ENCODE measurements at regions not wholly inside any gene's neighbourhood (a gene's known extent, or its start where the extent isn't known, plus 50 kb on each side); places are given as distances from the start of the nearest gene placed in this dataset.
A peak's percentile ranks its signal among the peaks of the same experiment; 100 is the strongest.

GRCh38 chr13:108026680-108027410 lies 188.5 kb downstream of the LIG4 start:
- in situ Hi-C loops (cut with HindIII; ENCODE audit: low pct_unique_long_range_greater_than_20kb, low sequenced_read_pairs), result no loop called here
- TF ChIP-seq JUND (IDR thresholded peaks at IDR 0.05; ENCODE audit: low read depth), result no peak
- no peak for DNase-seq (ENCODE audit: low read depth in 1 of 2, low spot score in 1 of 2)

- TF ChIP-seq JUND (IDR thresholded peaks at IDR 0.05; ENCODE audit: low read depth), result no peak
- in situ Hi-C loops (cut with HindIII; ENCODE audit: low pct_unique_long_range_greater_than_20kb, low sequenced_read_pairs), result no loop called here
- DNase-seq (ENCODE audit: low read depth in 1 of 2, low spot score in 1 of 2), result peak in 1 of 2 experiments; percentile 66
These were observed 195.3 kb downstream of the LIG4 start for GRCh38 chr13:108020027-108020426.

- no peak for TF ChIP-seq JUND (IDR thresholded peaks at IDR 0.05; ENCODE audit: low read depth)
- in situ Hi-C loops (cut with HindIII; ENCODE audit: low pct_unique_long_range_greater_than_20kb, low sequenced_read_pairs), result no loop called here
- DNase-seq (ENCODE audit: low read depth in 1 of 2, low spot score in 1 of 2), result no peak
These were observed 196.9 kb downstream of the LIG4 start for GRCh38 chr13:108018371-108018870.

- TF ChIP-seq JUND (IDR thresholded peaks at IDR 0.05; ENCODE audit: low read depth), result no peak
- no peak for DNase-seq (ENCODE audit: low read depth in 1 of 2, low spot score in 1 of 2)
- in situ Hi-C loops (cut with HindIII; ENCODE audit: low pct_unique_long_range_greater_than_20kb, low sequenced_read_pairs), result no loop called here
These were observed 208.7 kb downstream of the LIG4 start for GRCh38 chr13:108006619-108007018.

GRCh38 chr13:108005231-108005630 lies 210.1 kb downstream of the LIG4 start:
- DNase-seq (ENCODE audit: low read depth in 1 of 2, low spot score in 1 of 2), result no peak
- TF ChIP-seq JUND (IDR thresholded peaks at IDR 0.05; ENCODE audit: low read depth), result no peak
- in situ Hi-C loops (cut with HindIII; ENCODE audit: low pct_unique_long_range_greater_than_20kb, low sequenced_read_pairs), result no loop called here

GRCh38 chr13:108003626-108004025 lies 211.7 kb downstream of the LIG4 start:
- peak in 1 of 2 experiments; percentile 83 for DNase-seq (ENCODE audit: low read depth in 1 of 2, low spot score in 1 of 2)
- no peak for TF ChIP-seq JUND (IDR thresholded peaks at IDR 0.05; ENCODE audit: low read depth)
- in situ Hi-C loops (cut with HindIII; ENCODE audit: low pct_unique_long_range_greater_than_20kb, low sequenced_read_pairs), result no loop called here

- in situ Hi-C loops (cut with HindIII; ENCODE audit: low pct_unique_long_range_greater_than_20kb, low sequenced_read_pairs), result no loop called here
- no peak for TF ChIP-seq JUND (IDR thresholded peaks at IDR 0.05; ENCODE audit: low read depth)
- DNase-seq (ENCODE audit: low read depth in 1 of 2, low spot score in 1 of 2), result no peak
These were observed 214.3 kb downstream of the LIG4 start for GRCh38 chr13:108000998-108001397.

GRCh38 chr13:107999751-108000150 lies 215.6 kb downstream of the LIG4 start:
- in situ Hi-C loops (cut with HindIII; ENCODE audit: low pct_unique_long_range_greater_than_20kb, low sequenced_read_pairs), result no loop called here
- DNase-seq (ENCODE audit: low read depth in 1 of 2, low spot score in 1 of 2), result no peak

GRCh38 chr13:107994137-107994536 lies 221.2 kb downstream of the LIG4 start:
- in situ Hi-C loops (cut with HindIII; ENCODE audit: low pct_unique_long_range_greater_than_20kb, low sequenced_read_pairs), result no loop called here
- no peak for TF ChIP-seq JUND (IDR thresholded peaks at IDR 0.05; ENCODE audit: low read depth)

More at GRCh38 chr13:107999751-108000150, 215.6 kb downstream of the LIG4 start:
- no peak for TF ChIP-seq JUND (IDR thresholded peaks at IDR 0.05; ENCODE audit: low read depth)

GRCh38 chr13:107993239-107993949 lies 221.9 kb downstream of the LIG4 start:
- no peak for DNase-seq (ENCODE audit: low read depth in 1 of 2, low spot score in 1 of 2)
- no peak for TF ChIP-seq JUND (IDR thresholded peaks at IDR 0.05; ENCODE audit: low read depth)
- in situ Hi-C loops (cut with HindIII; ENCODE audit: low pct_unique_long_range_greater_than_20kb, low sequenced_read_pairs), result no loop called here

More at GRCh38 chr13:107994137-107994536, 221.2 kb downstream of the LIG4 start:
- no peak for DNase-seq (ENCODE audit: low read depth in 1 of 2, low spot score in 1 of 2)

- peak in 1 of 2 experiments; percentile 3 for DNase-seq (ENCODE audit: low read depth in 1 of 2, low spot score in 1 of 2)
- no peak for TF ChIP-seq JUND (IDR thresholded peaks at IDR 0.05; ENCODE audit: low read depth)
- in situ Hi-C loops (cut with HindIII; ENCODE audit: low pct_unique_long_range_greater_than_20kb, low sequenced_read_pairs), result no loop called here
These were observed 222.8 kb downstream of the LIG4 start for GRCh38 chr13:107992542-107992941.

- TF ChIP-seq JUND (IDR thresholded peaks at IDR 0.05; ENCODE audit: low read depth), result no peak
- peak in 1 of 2 experiments; percentile 47 for DNase-seq (ENCODE audit: low read depth in 1 of 2, low spot score in 1 of 2)
- in situ Hi-C loops (cut with HindIII; ENCODE audit: low pct_unique_long_range_greater_than_20kb, low sequenced_read_pairs), result no loop called here
These were observed 238.2 kb downstream of the LIG4 start for GRCh38 chr13:107977071-107977574.

GRCh38 chr13:107976628-107977027 lies 238.7 kb downstream of the LIG4 start:
- no peak for TF ChIP-seq JUND (IDR thresholded peaks at IDR 0.05; ENCODE audit: low read depth)
- in situ Hi-C loops (cut with HindIII; ENCODE audit: low pct_unique_long_range_greater_than_20kb, low sequenced_read_pairs), result no loop called here
- no peak for DNase-seq (ENCODE audit: low read depth in 1 of 2, low spot score in 1 of 2)
